CD14-positive monocyte (primary cell): ENCODE measurements at regions not wholly inside any gene's neighbourhood (a gene's known extent, or its start where the extent isn't known, plus 50 kb on each side); places are given as distances from the start of the nearest gene placed in this dataset.

Source experiments
- DNase-seq, 3 donors: peaks; one replicate each; pipeline ENCODE4 v3.0.0-alpha.2; 2011 to 2022
- H2AFZ ChIP-seq: 2 replicates; pipeline ENCODE4 v1.6.0; 2012; ENCODE audit warnings: mild to moderate bottlenecking, low read depth, low read length, inconsistent platforms; ENCODE audit not compliant: insufficient read depth, poor library complexity, severe bottlenecking
- H3K27ac ChIP-seq, 2 donors: 1 replicate in 1 of 2; 2 replicates in 1 of 2; pipeline ENCODE4 v1.5.1; 2012 to 2013; ENCODE audit warnings: low read length in 2 of 2, control low read depth in 1 of 2, inconsistent platforms in 1 of 2, low read depth in 1 of 2, mild to moderate bottlenecking in 1 of 2
- H3K27me3 ChIP-seq, 2 donors: one replicate each; pipeline versions ENCODE4 v1.6.0 to v1.6.1; 2011 to 2013; ENCODE audit warnings: low read length in 2 of 2; ENCODE audit not compliant: control insufficient read depth in 2 of 2, insufficient read depth in 2 of 2
- H3K36me3 ChIP-seq, 2 donors: replicated peaks in 1 of 2; 1 replicate in 1 of 2; 2 replicates in 1 of 2; pipeline versions ENCODE4 v1.5.1 to v1.6.1; 2012 to 2013; ENCODE audit warnings: low read length in 2 of 2, control low read depth in 1 of 2, inconsistent platforms in 1 of 2, mild to moderate bottlenecking in 1 of 2; ENCODE audit not compliant: insufficient read depth in 2 of 2, control insufficient read depth in 1 of 2
- H3K4me1 ChIP-seq, 2 donors: 1 replicate in 1 of 2; 2 replicates in 1 of 2; pipeline versions ENCODE4 v1.5.1 to v1.6.1; 2012 to 2013; ENCODE audit warnings: low read length in 2 of 2, control low read depth in 1 of 2, inconsistent platforms in 1 of 2, mild to moderate bottlenecking in 1 of 2, moderate library complexity in 1 of 2; ENCODE audit not compliant: insufficient read depth in 2 of 2, control insufficient read depth in 1 of 2
- H3K4me2 ChIP-seq: replicated peaks from 2 replicates; pipeline ENCODE3; 2012; ENCODE audit warnings: low read length, moderate library complexity, mild to moderate bottlenecking; ENCODE audit not compliant: poor library complexity, severe bottlenecking; ENCODE audit errors: extremely low read depth
- H3K4me3 ChIP-seq, 3 experiments: fragments of 200-600 bp in 1 of 3; sonication (generic) in 1 of 3; replicated peaks in 1 of 3; 1 replicate in 2 of 3; 2 replicates in 1 of 3; pipeline ENCODE4 v1.5.1; 2011 to 2013; ENCODE audit warnings: low read length in 3 of 3, mild to moderate bottlenecking in 3 of 3, control low read depth in 2 of 3, low read depth in 2 of 3, inconsistent platforms in 1 of 3, moderate library complexity in 1 of 3
- H3K79me2 ChIP-seq: 2 replicates; pipeline ENCODE4 v1.6.0; 2012; ENCODE audit warnings: mild to moderate bottlenecking, control low read depth, inconsistent platforms, low read length, moderate library complexity; ENCODE audit not compliant: insufficient read depth
- H3K9ac ChIP-seq: 2 replicates; pipeline ENCODE4 v1.6.0; 2017; ENCODE audit warnings: low read length, mild to moderate bottlenecking; ENCODE audit not compliant: insufficient read depth, poor library complexity, severe bottlenecking
- H3K9me3 ChIP-seq, 2 donors: replicated peaks in 1 of 2; 1 replicate in 1 of 2; 2 replicates in 1 of 2; pipeline versions ENCODE4 v1.5.1 to v1.6.1; 2012 to 2013; ENCODE audit warnings: low read length in 2 of 2, control low read depth in 1 of 2; ENCODE audit not compliant: control insufficient read depth in 1 of 2, insufficient read depth in 1 of 2
- H4K20me1 ChIP-seq: 2 replicates; pipeline ENCODE4 v1.6.0; 2012; ENCODE audit warnings: mild to moderate bottlenecking, low read length, control low read depth, moderate library complexity; ENCODE audit not compliant: insufficient read depth
- H3K27ac Mint-ChIP-seq, 7 donors: one replicate each; pipeline ENCODE4 v1.8.0; 2020; ENCODE audit warnings: mild to moderate bottlenecking in 7 of 7, mixed read lengths in 7 of 7, moderate library complexity in 6 of 7, inconsistent platforms in 2 of 7
- H3K27me3 Mint-ChIP-seq, 3 donors: one replicate each; pipeline ENCODE4 v1.8.0; 2021 to 2022; ENCODE audit warnings: low read depth in 3 of 3, mild to moderate bottlenecking in 3 of 3, mixed read lengths in 3 of 3, moderate library complexity in 3 of 3, inconsistent platforms in 1 of 3
- H3K36me3 Mint-ChIP-seq, 2 donors: one replicate each; pipeline ENCODE4 v1.8.0; 2020; ENCODE audit warnings: mixed read lengths in 2 of 2, inconsistent platforms in 1 of 2, mild to moderate bottlenecking in 1 of 2
- H3K4me1 Mint-ChIP-seq: one replicate; pipeline ENCODE4 v1.8.0; 2020; ENCODE audit warnings: mild to moderate bottlenecking, mixed read lengths
- H3K4me3 Mint-ChIP-seq, 2 donors: one replicate each; pipeline ENCODE4 v1.8.0; 2020; ENCODE audit warnings: mild to moderate bottlenecking in 2 of 2, mixed read lengths in 2 of 2, moderate library complexity in 1 of 2
- H3K9me3 Mint-ChIP-seq, 7 donors: one replicate each; pipeline ENCODE4 v1.8.0; 2020 to 2022; ENCODE audit warnings: mixed read lengths in 7 of 7, mild to moderate bottlenecking in 6 of 7, moderate library complexity in 6 of 7, inconsistent platforms in 2 of 7
- WGBS: methylation state at CpG from one replicate; pipeline ENCODE4 v1.1.5; 2013; ENCODE audit warnings: missing lambda C conversion rate; ENCODE audit not compliant: insufficient coverage; 5-methylcytosine and 5-hydroxymethylcytosine counted together
- intact Hi-C, 2 donors: fragments of 100-400 bp; cut with micrococcal nuclease; formaldehyde crosslinking; loops; one replicate each; pipeline versions ENCODE4 v1.15.0 to v1.15.1; 2023
- TF ChIP-seq, protein P1 (sequence below): fragments of 200-600 bp; IDR thresholded peaks from one replicate; pipeline ENCODE4 v1.8.0; 2022; ENCODE audit warnings: antibody characterized with exemption, mild to moderate bottlenecking

DNA sequence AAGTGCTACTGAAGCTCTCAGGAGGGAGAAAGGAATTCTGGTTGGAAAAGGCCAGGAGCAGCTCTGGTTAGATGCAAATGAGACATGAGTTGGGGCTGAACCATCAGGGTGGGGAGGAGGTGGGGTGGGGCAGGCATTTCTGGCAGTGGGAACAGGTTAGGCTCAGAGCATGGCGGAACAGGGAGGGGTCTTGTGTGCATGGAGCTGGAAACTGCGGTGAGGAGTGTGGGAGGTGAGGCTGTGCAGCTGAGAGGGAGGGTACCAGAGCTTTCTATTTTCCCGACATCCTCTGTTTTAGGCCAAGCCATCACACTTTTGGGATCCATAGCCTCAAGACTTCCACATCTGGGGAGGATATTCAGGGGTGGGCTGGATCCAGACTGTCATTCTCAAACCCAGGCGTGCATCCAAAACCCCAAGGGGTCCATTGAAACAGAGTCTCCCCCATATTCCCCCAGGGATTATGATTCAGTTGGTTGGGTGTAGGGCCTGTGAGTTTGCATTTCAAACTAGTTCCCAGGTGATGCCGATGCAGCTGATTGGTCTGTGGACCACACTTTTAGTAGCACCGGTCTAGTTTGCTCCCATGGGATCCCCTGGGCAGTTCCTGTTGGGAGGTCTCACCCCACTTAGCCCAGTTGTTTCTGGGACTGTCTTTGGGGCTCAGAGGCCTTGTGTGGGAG, 100.9 kb upstream of the TLE3 start:
- TF ChIP-seq, protein P1, sequence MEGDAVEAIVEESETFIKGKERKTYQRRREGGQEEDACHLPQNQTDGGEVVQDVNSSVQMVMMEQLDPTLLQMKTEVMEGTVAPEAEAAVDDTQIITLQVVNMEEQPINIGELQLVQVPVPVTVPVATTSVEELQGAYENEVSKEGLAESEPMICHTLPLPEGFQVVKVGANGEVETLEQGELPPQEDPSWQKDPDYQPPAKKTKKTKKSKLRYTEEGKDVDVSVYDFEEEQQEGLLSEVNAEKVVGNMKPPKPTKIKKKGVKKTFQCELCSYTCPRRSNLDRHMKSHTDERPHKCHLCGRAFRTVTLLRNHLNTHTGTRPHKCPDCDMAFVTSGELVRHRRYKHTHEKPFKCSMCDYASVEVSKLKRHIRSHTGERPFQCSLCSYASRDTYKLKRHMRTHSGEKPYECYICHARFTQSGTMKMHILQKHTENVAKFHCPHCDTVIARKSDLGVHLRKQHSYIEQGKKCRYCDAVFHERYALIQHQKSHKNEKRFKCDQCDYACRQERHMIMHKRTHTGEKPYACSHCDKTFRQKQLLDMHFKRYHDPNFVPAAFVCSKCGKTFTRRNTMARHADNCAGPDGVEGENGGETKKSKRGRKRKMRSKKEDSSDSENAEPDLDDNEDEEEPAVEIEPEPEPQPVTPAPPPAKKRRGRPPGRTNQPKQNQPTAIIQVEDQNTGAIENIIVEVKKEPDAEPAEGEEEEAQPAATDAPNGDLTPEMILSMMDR: no peak
- Histone ChIP-seq H3K4me2 (no peak overlapping the region), H2AFZ (no peak overlapping the region), H3K9me3 (no peaks in the 10 kb centered on the region), H3K27ac (no peak overlapping the region), H4K20me1 (no peaks in the 10 kb centered on the region), H3K36me3 (no peaks in the 10 kb centered on the region), H3K4me3 (no peak overlapping the region), H3K9ac (no peak overlapping the region), H3K4me1 (no peaks in the 10 kb centered on the region), H3K27me3 (peaks cover 0 to 7% of the 10 kb centered on the region in 2 donors), H3K79me2 (no peaks in the 10 kb centered on the region)
- no peak overlapping the region for H3K4me3 Mint-ChIP-seq
- H3K36me3 Mint-ChIP-seq: no peaks in the 10 kb centered on the region
- 87% methylated on average over 3 of the region's 6 CpGs for WGBS
- H3K9me3 Mint-ChIP-seq: no peaks in the 10 kb centered on the region
- no peak overlapping the region for H3K27ac Mint-ChIP-seq
- DNase-seq: no peak
- H3K27me3 Mint-ChIP-seq: peaks cover 18 to 37% (median 26%) of the 10 kb centered on the region in 3 donors
- H3K4me1 Mint-ChIP-seq: peaks cover 5% of the 10 kb centered on the region
- intact Hi-C loops: no loop called here

DNA sequence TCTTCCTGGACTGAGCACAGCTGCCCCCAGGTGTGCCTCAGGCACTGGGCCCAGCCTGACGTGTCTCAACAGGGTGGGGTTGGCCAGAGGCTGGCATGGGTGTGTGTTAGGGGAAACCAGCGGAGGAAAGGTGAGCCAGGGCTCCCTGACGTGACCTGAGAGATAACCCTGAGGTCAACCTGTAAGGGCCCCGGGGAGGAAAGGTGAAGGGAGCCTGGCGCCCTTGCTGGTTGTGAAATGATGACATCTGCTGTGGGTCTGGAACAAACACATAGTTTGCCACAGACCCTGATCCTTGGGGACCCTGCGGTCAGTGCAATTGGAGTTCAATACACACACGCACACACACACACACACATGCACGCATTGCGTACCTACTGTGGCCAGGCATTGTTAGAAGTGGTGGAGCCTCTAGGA, 100.2 kb upstream of the TLE3 start:
- H3K79me2 ChIP-seq: no peaks in the 10 kb centered on the region
- Mint-ChIP-seq H3K27me3 (peaks cover 19 to 37% (median 26%) of the 10 kb centered on the region in 3 donors), H3K27ac (no peak overlapping the region), H3K4me1 (peaks cover 5% of the 10 kb centered on the region), H3K9me3 (no peaks in the 10 kb centered on the region), H3K36me3 (no peaks in the 10 kb centered on the region), H3K4me3 (no peak overlapping the region)
- no peaks in the 10 kb centered on the region for H3K36me3 ChIP-seq
- H3K27ac ChIP-seq: no peak overlapping the region
- no peak for DNase-seq
- TF ChIP-seq, protein P1: no peak
- H2AFZ ChIP-seq: no peak overlapping the region
- intact Hi-C loops: no loop called here
- H4K20me1 ChIP-seq: no peaks in the 10 kb centered on the region
- H3K9me3 ChIP-seq: no peaks in the 10 kb centered on the region
- WGBS: 100% methylated on average over 5 of the region's 9 CpGs
- peaks cover 0 to 7% of the 10 kb centered on the region in 2 donors for H3K27me3 ChIP-seq
- no peak overlapping the region for H3K4me3 ChIP-seq
- no peaks in the 10 kb centered on the region for H3K4me1 ChIP-seq
- no peak overlapping the region for H3K9ac ChIP-seq
- no peak overlapping the region for H3K4me2 ChIP-seq
